A673 (cell line): ENCODE measurements at regions not wholly inside any gene's neighbourhood (a gene's known extent, or its start where the extent isn't known, plus 50 kb on each side); places are given as distances from the start of the nearest gene placed in this dataset.

ENCODE experiments used
- BruUV-seq: library from RNA; stranded (reverse); fragments of 400-500 nt; replicated peaks from 2 replicates; lab custom pipeline; 2021; lab: Mats Ljungman, UMichigan
- CTCF ChIA-PET: fragments of 300-600 bp; sonication (Branson Sonifier 250); formaldehyde crosslinking; loops from one replicate; lab custom pipeline; 2022; ENCODE audit warnings: antibody characterized with exemption; lab: Charles Lee
- POLR2A ChIA-PET: fragments of 300-600 bp; sonication (Branson Sonifier 250); formaldehyde crosslinking; loops from one replicate; lab custom pipeline; 2022; ENCODE audit warnings: antibody characterized with exemption; ENCODE audit not compliant: low non-redundant PET; lab: Charles Lee
- DNase-seq: peaks from one replicate; pipeline ENCODE4 v3.0.0-alpha.2; 2015; ENCODE audit warnings: low spot score
- H3K27ac ChIP-seq: fragments of 200-600 bp; sonication (generic); 2 replicates; pipeline ENCODE4 v1.5.1; 2016; ENCODE audit warnings: mixed run types, low read depth, mild to moderate bottlenecking, mixed read lengths, antibody characterized with exemption, low read length; ENCODE audit not compliant: poor library complexity, severe bottlenecking
- H3K27me3 ChIP-seq: fragments of 200-600 bp; sonication (generic); replicated peaks from 2 replicates; pipeline ENCODE4 v1.6.1; 2017; ENCODE audit warnings: mixed run types, low read depth, mild to moderate bottlenecking, mixed read lengths, antibody characterized with exemption, low read length; ENCODE audit not compliant: insufficient read depth, poor library complexity
- H3K36me3 ChIP-seq: fragments of 200-600 bp; sonication (generic); 2 replicates; pipeline ENCODE4 v1.6.1; 2016; ENCODE audit warnings: mixed run types, mild to moderate bottlenecking, mixed read lengths, antibody characterized with exemption, low read length; ENCODE audit not compliant: insufficient read depth, poor library complexity, severe bottlenecking
- H3K4me1 ChIP-seq: fragments of 200-600 bp; sonication (generic); 2 replicates; pipeline ENCODE4 v1.6.1; 2017; ENCODE audit warnings: mixed run types, mild to moderate bottlenecking, mixed read lengths, antibody characterized with exemption, low read length; ENCODE audit not compliant: insufficient read depth, poor library complexity, severe bottlenecking
- H3K4me3 ChIP-seq: fragments of 200-600 bp; sonication (generic); 2 replicates; pipeline ENCODE4 v1.5.1; 2016; ENCODE audit warnings: low read depth, mixed run types, mild to moderate bottlenecking, mixed read lengths, low read length; ENCODE audit not compliant: poor library complexity, severe bottlenecking
- H3K9me3 ChIP-seq: fragments of 200-600 bp; sonication (generic); 2 replicates; pipeline ENCODE4 v1.6.1; 2016; ENCODE audit warnings: mixed run types, low read depth, mild to moderate bottlenecking, mixed read lengths, antibody characterized with exemption, low read length; ENCODE audit not compliant: poor library complexity, severe bottlenecking
- CTCF ChIP-seq: fragments of 300-800, 200-600 bp; sonication (generic); conservative IDR thresholded peaks from 2 replicates; pipeline ENCODE4 v1.5.1; 2017; ENCODE audit warnings: low read depth, mild to moderate bottlenecking, antibody characterized with exemption, low read length, moderate library complexity, mixed read lengths
- EZH2 ChIP-seq: fragments of 200-600 bp; sonication (generic); IDR thresholded peaks from 2 replicates; pipeline ENCODE4 v1.6.1; 2017; ENCODE audit warnings: borderline replicate concordance, low read depth, mild to moderate bottlenecking, mixed read lengths, antibody characterized with exemption, low read length; ENCODE audit not compliant: poor library complexity, severe bottlenecking
- intact Hi-C: fragments of 100-400 bp; cut with micrococcal nuclease; formaldehyde crosslinking; loops from one replicate; pipeline ENCODE4 v1.10.0; 2022; ENCODE audit not compliant: unreplicated experiment

DNA sequence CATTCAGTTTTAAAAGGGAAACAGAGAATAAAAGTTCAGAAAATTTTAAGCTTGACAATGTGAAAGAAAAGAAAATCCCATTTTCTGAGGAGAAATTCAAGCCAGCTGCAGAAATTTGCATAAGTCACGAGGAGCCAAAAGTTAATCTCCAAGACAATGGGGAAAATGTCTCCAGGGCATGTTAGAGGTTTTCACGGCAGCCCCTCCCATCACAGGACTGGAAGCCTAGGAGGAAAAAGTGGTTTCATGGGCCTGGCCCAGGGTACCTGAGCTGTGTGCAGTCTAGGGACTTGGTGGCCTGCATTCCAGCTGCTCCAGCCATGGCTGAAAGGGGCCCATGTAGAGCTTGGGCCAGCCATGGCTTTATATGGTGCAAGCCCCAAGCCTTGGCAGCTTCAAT, 59.6 kb upstream of the NXPH1 start:
- H3K4me1 ChIP-seq: no peaks in the 10 kb centered on the region
- H3K27ac ChIP-seq: no peak overlapping the region
- no peak for TF ChIP-seq CTCF
- no peak for TF ChIP-seq EZH2
- ChIA-PET POLR2A (no interaction called here), CTCF (no interaction called here)
- no TSS peak for BruUV-seq
- H3K9me3 ChIP-seq: no peaks in the 10 kb centered on the region
- no peak for DNase-seq
- intact Hi-C loops: no loop called here
- no peak overlapping the region for H3K4me3 ChIP-seq
- H3K27me3 ChIP-seq: peaks cover 20% of the 10 kb centered on the region
- H3K36me3 ChIP-seq: no peaks in the 10 kb centered on the region

GRCh38 chr7:8378349-8379019, 54.9 kb upstream of the NXPH1 start:
- DNase-seq: no peak
- no TSS peak for BruUV-seq
- intact Hi-C loops: no loop called here
- ChIA-PET CTCF (no interaction called here), POLR2A (no interaction called here)
- H3K27ac ChIP-seq: no peak overlapping the region
- no peaks in the 10 kb centered on the region for H3K9me3 ChIP-seq
- no peaks in the 10 kb centered on the region for H3K36me3 ChIP-seq
- no peak for TF ChIP-seq CTCF
- TF ChIP-seq EZH2: no peak
- no peak overlapping the region for H3K4me3 ChIP-seq
- H3K4me1 ChIP-seq: no peaks in the 10 kb centered on the region
- peaks cover 48% of the 10 kb centered on the region for H3K27me3 ChIP-seq

GRCh38 chr7:8379264-8379663, 54.1 kb upstream of the NXPH1 start:
- no TSS peak for BruUV-seq
- POLR2A ChIA-PET: no interaction called here
- no peak overlapping the region for H3K4me3 ChIP-seq
- CTCF ChIA-PET: no interaction called here
- DNase-seq: no peak
- H3K9me3 ChIP-seq: no peaks in the 10 kb centered on the region
- intact Hi-C loops: no loop called here
- no peak overlapping the region for H3K27ac ChIP-seq
- H3K4me1 ChIP-seq: no peaks in the 10 kb centered on the region
- H3K27me3 ChIP-seq: peaks cover 49% of the 10 kb centered on the region
- H3K36me3 ChIP-seq: no peaks in the 10 kb centered on the region
- no peak for TF ChIP-seq EZH2
- no peak for TF ChIP-seq CTCF
